GM12873 (cell line): ENCODE measurements at regions not wholly inside any gene's neighbourhood (a gene's known extent, or its start where the extent isn't known, plus 50 kb on each side); places are given as distances from the start of the nearest gene placed in this dataset.

ENCODE experiments used
- CTCF ChIP-seq: IDR thresholded peaks from 2 replicates; pipeline ENCODE4 v1.5.1; 2012; ENCODE audit warnings: low read depth, mild to moderate bottlenecking, moderate library complexity, low read length, control low read depth; ENCODE audit not compliant: insufficient read depth; ENCODE audit errors: missing control alignments

- no peak for TF ChIP-seq CTCF
These were observed 497.3 kb upstream of the BOD1L1 start for GRCh38 chr4:14124816-14125215.

- peak; percentile 7 for TF ChIP-seq CTCF
These were observed 498.0 kb upstream of the BOD1L1 start for GRCh38 chr4:14125375-14126129.

GRCh38 chr4:14130551-14130950 lies 503.0 kb upstream of the BOD1L1 start:
- no peak for TF ChIP-seq CTCF

- TF ChIP-seq CTCF = no peak
These were observed 503.8 kb upstream of the BOD1L1 start for GRCh38 chr4:14131335-14131734.

- no peak for TF ChIP-seq CTCF
These were observed 504.8 kb upstream of the BOD1L1 start for GRCh38 chr4:14132301-14132700.

GRCh38 chr4:14138106-14138505 lies 510.6 kb upstream of the BOD1L1 start:
- no peak for TF ChIP-seq CTCF

GRCh38 chr4:14143892-14144291 lies 516.4 kb upstream of the BOD1L1 start:
- peak; percentile 21 for TF ChIP-seq CTCF
